C4-2B (cell line): ENCODE measurements at regions not wholly inside any gene's neighbourhood (a gene's known extent, or its start where the extent isn't known, plus 50 kb on each side); places are given as distances from the start of the nearest gene placed in this dataset.

Experiments used
- H3K27ac ChIP-seq: fragments of 450-650 bp; 2 replicates; pipeline ENCODE4 v1.5.1; 2017
- CTCF ChIP-seq: fragments of 450-650 bp; conservative IDR thresholded peaks from 2 replicates; pipeline ENCODE4 v1.5.1; 2017; ENCODE audit warnings: mild to moderate bottlenecking
- ZFX ChIP-seq: fragments of 450-650 bp; IDR thresholded peaks from 2 replicates; pipeline ENCODE4 v1.6.1; 2017

GRCh38 chr1:29523576-29523975 lies 287.3 kb downstream of the PTPRU start:
- TF ChIP-seq ZFX (no peak), CTCF (no peak)
- H3K27ac ChIP-seq: no peak overlapping the region

GRCh38 chr1:29523136-29523535 lies 286.8 kb downstream of the PTPRU start:
- H3K27ac ChIP-seq: no peak overlapping the region
- no peak for TF ChIP-seq CTCF
- no peak for TF ChIP-seq ZFX

- H3K27ac ChIP-seq: no peak overlapping the region
- no peak for TF ChIP-seq ZFX
- TF ChIP-seq CTCF: no peak
These were observed 285.7 kb downstream of the PTPRU start for GRCh38 chr1:29521811-29522580.

GRCh38 chr1:29521438-29521715 lies 285.1 kb downstream of the PTPRU start:
- TF ChIP-seq ZFX (no peak), CTCF (no peak)
- no peak overlapping the region for H3K27ac ChIP-seq

- no peak overlapping the region for H3K27ac ChIP-seq
- no peak for TF ChIP-seq CTCF
- no peak for TF ChIP-seq ZFX
These were observed 284.5 kb downstream of the PTPRU start for GRCh38 chr1:29520571-29521437.

- no peak for TF ChIP-seq ZFX
- TF ChIP-seq CTCF: no peak
These were observed 283.4 kb downstream of the PTPRU start for GRCh38 chr1:29519788-29520110.

GRCh38 chr1:29519108-29519787 lies 282.9 kb downstream of the PTPRU start:
- no peak for TF ChIP-seq CTCF
- no peak for TF ChIP-seq ZFX
- no peak overlapping the region for H3K27ac ChIP-seq

More at GRCh38 chr1:29519788-29520110, 283.4 kb downstream of the PTPRU start:
- H3K27ac ChIP-seq: no peak overlapping the region
